ENCODE measurements at regions not wholly inside any gene's neighbourhood (a gene's known extent, or its start where the extent isn't known, plus 50 kb on each side); places are given as distances from the start of the nearest gene placed in this dataset.
A peak's percentile ranks its signal among the peaks of the same experiment; 100 is the strongest.
"Not testable (repeated sequence)": the region's sequence is repeated elsewhere in the genome, so short reads cannot be mapped to it uniquely, and the experiment has no call there.

DNA sequence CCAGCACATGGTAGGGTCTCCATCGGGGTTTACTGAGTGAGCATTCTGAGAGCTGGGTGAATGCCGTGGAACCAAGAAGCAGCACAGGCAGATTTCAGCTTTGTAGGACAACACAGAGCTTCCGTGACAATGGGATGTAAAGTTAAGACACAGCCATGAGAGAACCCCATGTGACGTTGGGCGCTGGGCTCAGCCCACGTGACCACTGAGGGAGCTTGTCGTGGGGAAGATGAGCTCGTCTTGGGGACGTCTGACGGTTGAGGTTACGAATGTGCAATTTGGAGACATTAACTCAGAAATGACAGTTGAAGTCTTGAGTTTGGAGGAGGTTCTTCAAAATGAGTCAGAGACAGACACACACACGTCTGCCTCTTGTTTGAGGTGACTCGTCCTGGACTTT lies 51.5 kb upstream of the MUC20 start:
- not testable (repeated sequence) for H3K9me3 Mint-ChIP-seq (ENCODE audit: unreplicated experiment); H3K4me3 Mint-ChIP-seq (ENCODE audit: unreplicated experiment); H3K27me3 Mint-ChIP-seq (ENCODE audit: unreplicated experiment); H3K4me1 Mint-ChIP-seq (ENCODE audit: unreplicated experiment); DNase-seq (ENCODE audit: low spot score); H3K36me3 Mint-ChIP-seq (ENCODE audit: low read depth, unreplicated experiment); H3K27ac Mint-ChIP-seq (ENCODE audit: unreplicated experiment)

DNA sequence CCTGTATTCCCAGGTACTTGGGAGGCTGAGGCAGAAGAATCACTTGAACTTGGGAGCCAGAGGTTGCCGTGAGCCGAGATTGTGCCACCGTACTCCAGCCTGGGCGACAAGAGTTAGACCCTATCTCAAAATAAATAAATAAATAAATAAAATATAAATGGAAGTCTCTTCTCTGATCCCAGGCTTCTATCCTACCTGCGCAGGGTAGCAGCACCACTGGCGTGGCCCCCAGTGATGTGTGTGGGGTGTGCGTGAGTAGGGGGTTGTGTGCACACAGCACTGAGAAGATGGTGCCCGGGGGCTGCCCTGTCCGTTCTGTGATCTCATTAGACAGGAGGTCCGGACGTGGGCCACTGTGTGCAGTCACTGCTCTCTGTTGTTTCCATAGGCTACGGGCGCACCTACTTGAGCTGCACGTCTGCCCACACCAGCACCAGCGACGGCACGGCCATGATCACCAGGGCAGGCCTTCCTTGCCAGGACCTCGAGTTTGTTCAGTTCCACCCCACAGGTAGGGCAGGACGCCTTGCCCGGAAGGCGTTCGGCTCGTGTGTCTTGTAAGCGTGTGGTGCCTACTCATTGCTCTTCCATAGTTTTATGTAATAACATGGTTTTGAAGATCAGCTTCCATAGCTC lies 52.5 kb upstream of the MUC20 start:
- H3K4me1 Mint-ChIP-seq (ENCODE audit: unreplicated experiment); DNase-seq (ENCODE audit: low spot score); H3K36me3 Mint-ChIP-seq (ENCODE audit: low read depth, unreplicated experiment); H3K27me3 Mint-ChIP-seq (ENCODE audit: unreplicated experiment); H3K9me3 Mint-ChIP-seq (ENCODE audit: unreplicated experiment); H3K27ac Mint-ChIP-seq (ENCODE audit: unreplicated experiment); H3K4me3 Mint-ChIP-seq (ENCODE audit: unreplicated experiment): not testable (repeated sequence)

DNA sequence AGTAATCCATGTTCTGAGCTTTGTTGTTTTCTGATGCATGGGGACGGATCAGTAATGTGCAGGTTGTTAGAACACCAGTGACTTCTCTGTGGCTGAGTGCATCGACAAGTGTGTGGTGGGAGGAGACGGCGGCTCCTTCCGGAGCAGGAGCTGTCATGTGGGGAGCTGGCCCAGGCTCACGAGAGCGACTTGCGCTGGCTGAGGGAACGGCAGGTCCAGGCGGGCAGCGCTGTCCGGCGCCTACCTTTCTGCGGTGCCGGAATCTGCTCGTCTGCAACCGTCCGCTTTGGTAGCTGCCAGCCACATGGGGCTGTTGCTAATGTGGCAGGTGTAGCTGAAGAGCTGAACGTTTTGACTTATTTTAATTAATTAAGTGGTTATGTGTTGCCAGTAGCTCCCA lies 55.5 kb upstream of the MUC20 start:
- not testable (repeated sequence) for H3K27ac Mint-ChIP-seq (ENCODE audit: unreplicated experiment)

DNA sequence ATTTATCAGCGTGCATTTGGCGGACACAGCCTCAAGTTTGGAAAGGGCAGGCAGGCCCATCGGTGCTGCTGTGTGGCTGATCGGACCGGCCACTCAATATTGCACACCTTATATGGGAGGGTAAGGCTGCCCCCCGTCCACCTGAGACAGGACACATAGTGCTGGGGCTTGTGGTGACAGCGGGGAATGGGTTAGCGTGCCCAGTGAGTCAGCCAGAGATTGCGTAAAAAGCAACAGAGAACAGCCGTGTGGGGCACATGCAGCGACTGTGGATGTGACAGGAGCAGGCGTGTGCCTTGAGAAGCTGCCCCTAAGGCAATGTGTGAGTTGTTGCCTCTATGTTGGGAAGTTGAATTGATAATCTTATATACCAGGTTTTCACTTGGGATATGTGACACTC lies 56.6 kb upstream of the MUC20 start:
- H3K27me3 Mint-ChIP-seq (ENCODE audit: unreplicated experiment); H3K27ac Mint-ChIP-seq (ENCODE audit: unreplicated experiment); H3K9me3 Mint-ChIP-seq (ENCODE audit: unreplicated experiment); H3K4me1 Mint-ChIP-seq (ENCODE audit: unreplicated experiment); H3K36me3 Mint-ChIP-seq (ENCODE audit: low read depth, unreplicated experiment); DNase-seq (ENCODE audit: low spot score); H3K4me3 Mint-ChIP-seq (ENCODE audit: unreplicated experiment): not testable (repeated sequence)

More for the DNA sequence above, 55.5 kb upstream of the MUC20 start:
- H3K9me3 Mint-ChIP-seq (ENCODE audit: unreplicated experiment); DNase-seq (ENCODE audit: low spot score); H3K4me1 Mint-ChIP-seq (ENCODE audit: unreplicated experiment); H3K4me3 Mint-ChIP-seq (ENCODE audit: unreplicated experiment); H3K27me3 Mint-ChIP-seq (ENCODE audit: unreplicated experiment); H3K36me3 Mint-ChIP-seq (ENCODE audit: low read depth, unreplicated experiment): not testable (repeated sequence)

DNA sequence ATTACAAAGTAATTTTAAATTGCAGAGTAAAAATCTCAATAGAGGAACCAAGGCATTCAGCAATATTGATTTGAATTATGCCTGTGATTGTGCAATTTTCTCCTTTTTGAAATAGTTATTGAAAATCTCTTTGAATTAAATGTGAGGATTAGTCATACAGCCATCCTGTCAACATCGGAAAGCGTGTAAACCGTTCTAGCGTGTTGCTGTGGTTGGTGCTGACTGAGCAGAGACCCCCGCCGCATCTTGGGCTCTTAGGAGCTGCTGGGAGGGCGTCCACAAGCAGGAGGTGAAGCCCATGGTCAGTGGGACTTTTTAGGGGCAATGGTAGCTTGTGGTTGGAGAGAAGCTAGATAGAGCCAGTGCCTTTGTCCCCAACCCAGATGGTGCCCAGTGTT lies 61.6 kb upstream of the MUC20 start:
- H3K9me3 Mint-ChIP-seq (ENCODE audit: unreplicated experiment); H3K4me1 Mint-ChIP-seq (ENCODE audit: unreplicated experiment); H3K36me3 Mint-ChIP-seq (ENCODE audit: low read depth, unreplicated experiment); H3K27ac Mint-ChIP-seq (ENCODE audit: unreplicated experiment); DNase-seq (ENCODE audit: low spot score); H3K27me3 Mint-ChIP-seq (ENCODE audit: unreplicated experiment); H3K4me3 Mint-ChIP-seq (ENCODE audit: unreplicated experiment): not testable (repeated sequence)

DNA sequence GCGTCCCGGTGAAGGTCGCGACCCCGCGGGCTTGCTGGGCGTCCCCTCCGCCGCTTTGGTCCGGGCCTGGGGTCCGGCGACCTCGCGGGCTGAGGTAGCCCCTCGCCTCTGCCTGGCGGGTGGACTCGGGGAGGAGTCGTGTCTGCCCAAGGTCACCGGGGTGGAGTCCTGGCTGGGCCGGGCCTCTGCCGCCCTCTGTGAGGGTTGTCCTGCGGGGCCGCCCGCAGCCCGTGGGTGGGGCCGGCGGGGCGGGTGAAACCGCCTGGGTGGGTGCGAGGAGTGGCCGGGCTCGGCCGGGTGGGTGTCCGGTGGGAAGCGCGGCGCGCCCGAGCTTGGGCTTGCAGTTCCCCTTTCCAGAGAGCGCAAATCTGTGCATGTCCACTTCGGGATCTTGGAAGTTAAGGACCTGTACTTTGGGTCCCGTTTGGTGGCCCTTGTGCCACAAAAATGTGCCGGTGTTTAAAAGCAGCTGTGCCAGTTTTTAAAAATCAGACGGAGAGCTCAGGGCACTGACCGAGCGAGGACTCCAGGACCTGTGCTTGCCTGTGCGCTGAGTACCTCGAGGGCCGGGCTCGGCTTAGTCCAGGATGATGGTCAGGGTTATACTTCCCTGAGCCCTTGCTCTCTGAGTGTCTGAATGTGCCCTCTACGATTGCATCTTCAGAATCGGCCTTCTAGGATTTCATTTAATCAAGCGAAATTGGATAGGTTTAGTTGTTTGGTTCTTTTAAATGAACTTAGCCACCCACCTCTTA lies 62.2 kb upstream of the MUC20 start:
- not testable (repeated sequence) for H3K9me3 Mint-ChIP-seq (ENCODE audit: unreplicated experiment); H3K27ac Mint-ChIP-seq (ENCODE audit: unreplicated experiment); H3K27me3 Mint-ChIP-seq (ENCODE audit: unreplicated experiment)

DNA sequence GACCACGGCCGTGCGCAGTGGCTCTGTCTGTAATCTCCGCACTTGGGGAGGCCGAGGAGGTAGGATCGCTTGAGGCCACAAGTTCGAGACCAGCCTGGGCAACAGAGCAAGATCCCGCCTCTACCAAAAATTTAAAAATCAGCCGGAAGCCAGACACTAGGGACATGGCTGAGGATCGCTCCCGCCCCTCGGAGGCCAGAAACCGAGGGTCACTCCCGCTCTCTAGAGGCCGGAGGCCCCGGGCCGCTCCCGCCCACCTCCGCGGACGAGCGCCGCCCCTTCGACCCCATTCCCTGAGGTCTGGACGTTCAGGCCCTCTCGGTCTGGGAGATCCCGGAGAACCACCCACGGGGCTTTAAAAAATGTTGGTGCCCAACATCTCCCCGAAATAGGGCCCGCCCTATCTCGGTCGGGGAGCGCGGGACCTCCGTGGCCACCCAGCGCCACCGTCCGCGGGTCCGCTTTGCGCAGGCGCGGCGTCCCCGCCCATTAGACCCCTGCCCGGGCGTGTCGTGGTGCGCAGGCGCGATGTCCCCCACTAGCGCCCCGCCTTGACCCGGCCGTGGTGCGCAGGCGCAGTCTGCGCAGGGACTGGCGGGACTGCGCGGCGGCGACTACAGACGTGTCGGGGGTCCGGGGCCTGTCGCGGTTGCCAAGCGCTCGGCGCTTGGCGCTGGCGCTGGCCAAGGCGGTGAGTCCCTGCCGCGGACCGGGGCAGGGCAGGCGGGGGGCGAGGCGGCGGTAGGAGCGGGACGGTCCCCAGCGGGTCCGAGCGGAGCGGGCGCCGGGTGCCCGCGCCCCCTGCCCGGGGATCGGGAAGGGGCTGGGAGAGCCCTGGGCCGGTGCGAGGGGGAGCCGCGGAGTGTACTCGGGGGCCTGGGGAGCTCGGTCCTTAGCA lies 63.1 kb upstream of the MUC20 start:
- H3K27me3 Mint-ChIP-seq (ENCODE audit: unreplicated experiment); H3K4me1 Mint-ChIP-seq (ENCODE audit: unreplicated experiment); H3K9me3 Mint-ChIP-seq (ENCODE audit: unreplicated experiment); H3K27ac Mint-ChIP-seq (ENCODE audit: unreplicated experiment); H3K36me3 Mint-ChIP-seq (ENCODE audit: low read depth, unreplicated experiment): not testable (repeated sequence)
- H3K4me3 Mint-ChIP-seq (ENCODE audit: unreplicated experiment), result peak overlapping the region; percentile 90
- peak; percentile 89 for DNase-seq (ENCODE audit: low spot score)

More for the DNA sequence above, 62.2 kb upstream of the MUC20 start:
- not testable (repeated sequence) for H3K4me3 Mint-ChIP-seq (ENCODE audit: unreplicated experiment); H3K4me1 Mint-ChIP-seq (ENCODE audit: unreplicated experiment); DNase-seq (ENCODE audit: low spot score); H3K36me3 Mint-ChIP-seq (ENCODE audit: low read depth, unreplicated experiment)

DNA sequence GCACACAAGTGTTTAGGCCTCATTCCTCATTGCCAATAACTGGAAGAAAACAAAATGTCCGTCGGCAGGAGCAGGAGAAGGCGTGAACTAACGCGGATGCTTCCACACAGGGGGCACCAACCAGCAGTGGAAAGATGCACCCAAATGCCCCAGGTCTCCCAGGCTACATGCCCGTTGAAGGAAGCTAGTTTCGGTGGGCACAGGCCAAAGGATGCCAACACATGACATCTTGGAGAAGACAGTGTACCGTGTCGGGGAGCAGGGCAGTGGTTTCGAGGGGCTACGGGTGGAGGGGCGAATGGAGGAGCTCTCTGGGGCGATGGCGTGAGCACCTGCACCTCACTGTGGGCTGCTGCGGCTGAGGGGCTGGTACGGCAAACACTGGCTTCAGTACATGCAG lies 64.7 kb upstream of the MUC20 start:
- not testable (repeated sequence) for H3K9me3 Mint-ChIP-seq (ENCODE audit: unreplicated experiment); H3K27me3 Mint-ChIP-seq (ENCODE audit: unreplicated experiment); H3K27ac Mint-ChIP-seq (ENCODE audit: unreplicated experiment); H3K4me3 Mint-ChIP-seq (ENCODE audit: unreplicated experiment); DNase-seq (ENCODE audit: low spot score); H3K4me1 Mint-ChIP-seq (ENCODE audit: unreplicated experiment); H3K36me3 Mint-ChIP-seq (ENCODE audit: low read depth, unreplicated experiment)

DNA sequence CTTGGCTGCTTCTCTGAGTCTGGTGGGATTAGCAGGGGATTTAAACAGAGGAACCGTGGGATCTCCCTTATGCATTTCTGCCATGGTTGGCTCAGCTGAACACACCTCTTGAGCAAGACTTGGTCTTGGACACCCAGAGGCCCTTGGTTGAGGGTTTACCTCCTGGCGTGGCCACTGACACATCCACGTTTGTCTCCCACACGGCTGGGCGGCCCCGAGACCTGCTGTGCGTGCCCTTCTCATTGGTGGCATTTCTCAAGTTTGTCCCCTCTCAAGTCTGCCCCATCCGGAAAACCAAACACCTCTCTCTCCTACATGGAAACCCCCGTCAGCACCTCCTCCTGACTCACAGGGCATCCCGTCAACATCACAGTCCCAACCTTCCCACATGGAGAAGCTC lies 66.0 kb upstream of the MUC20 start:
- not testable (repeated sequence) for DNase-seq (ENCODE audit: low spot score); H3K9me3 Mint-ChIP-seq (ENCODE audit: unreplicated experiment); H3K36me3 Mint-ChIP-seq (ENCODE audit: low read depth, unreplicated experiment); H3K4me3 Mint-ChIP-seq (ENCODE audit: unreplicated experiment); H3K27ac Mint-ChIP-seq (ENCODE audit: unreplicated experiment); H3K4me1 Mint-ChIP-seq (ENCODE audit: unreplicated experiment); H3K27me3 Mint-ChIP-seq (ENCODE audit: unreplicated experiment)

DNA sequence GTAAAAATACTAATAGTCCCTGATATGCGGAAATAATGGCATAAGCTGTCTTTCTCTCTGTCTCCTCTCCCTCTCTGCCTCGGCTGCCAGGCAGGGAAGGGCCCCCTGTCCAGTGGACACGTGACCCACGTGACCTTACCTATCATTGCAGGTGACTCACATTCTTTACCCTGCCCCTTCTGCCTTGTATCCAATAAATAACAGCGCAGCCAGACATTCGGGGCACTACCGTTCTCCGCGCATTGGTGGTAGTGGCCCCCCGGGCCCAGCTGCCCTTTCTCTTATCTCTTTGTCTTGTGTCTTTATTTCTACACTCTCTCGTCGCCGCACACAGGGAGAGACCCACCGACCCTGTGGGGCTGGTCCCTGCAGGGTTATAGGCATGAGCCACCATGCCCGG lies 66.6 kb upstream of the MUC20 start:
- H3K27me3 Mint-ChIP-seq (ENCODE audit: unreplicated experiment); H3K4me3 Mint-ChIP-seq (ENCODE audit: unreplicated experiment); H3K36me3 Mint-ChIP-seq (ENCODE audit: low read depth, unreplicated experiment); H3K27ac Mint-ChIP-seq (ENCODE audit: unreplicated experiment); H3K9me3 Mint-ChIP-seq (ENCODE audit: unreplicated experiment); H3K4me1 Mint-ChIP-seq (ENCODE audit: unreplicated experiment); DNase-seq (ENCODE audit: low spot score): not testable (repeated sequence)

DNA sequence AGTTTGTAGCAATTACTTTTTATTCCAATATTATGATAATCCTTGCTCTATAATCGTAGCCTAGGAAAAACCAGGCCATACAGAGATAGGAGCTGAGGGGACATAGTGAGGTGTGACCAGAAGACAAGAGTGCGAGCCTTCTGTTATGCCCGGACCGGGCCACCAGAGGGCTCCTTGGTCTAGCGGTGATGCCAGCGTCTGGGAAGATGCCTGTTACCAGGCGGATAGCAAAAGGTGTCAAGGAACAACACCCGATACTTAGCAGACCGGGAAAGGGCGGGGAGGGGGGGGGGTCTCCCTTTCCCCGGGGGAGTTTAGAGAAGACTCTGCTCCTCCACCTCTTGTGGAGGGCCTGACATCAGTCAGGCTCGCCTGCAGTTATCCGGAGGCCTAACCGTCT lies 67.1 kb upstream of the MUC20 start:
- H3K9me3 Mint-ChIP-seq (ENCODE audit: unreplicated experiment); H3K36me3 Mint-ChIP-seq (ENCODE audit: low read depth, unreplicated experiment); H3K27ac Mint-ChIP-seq (ENCODE audit: unreplicated experiment); H3K4me3 Mint-ChIP-seq (ENCODE audit: unreplicated experiment); H3K27me3 Mint-ChIP-seq (ENCODE audit: unreplicated experiment); H3K4me1 Mint-ChIP-seq (ENCODE audit: unreplicated experiment): not testable (repeated sequence)
- peak; percentile 9 for DNase-seq (ENCODE audit: low spot score)

Data from endothelial cell (in vitro differentiated cells).